ENCODE measurements at regions not wholly inside any gene's neighbourhood (a gene's known extent, or its start where the extent isn't known, plus 50 kb on each side); places are given as distances from the start of the nearest gene placed in this dataset.

DNA sequence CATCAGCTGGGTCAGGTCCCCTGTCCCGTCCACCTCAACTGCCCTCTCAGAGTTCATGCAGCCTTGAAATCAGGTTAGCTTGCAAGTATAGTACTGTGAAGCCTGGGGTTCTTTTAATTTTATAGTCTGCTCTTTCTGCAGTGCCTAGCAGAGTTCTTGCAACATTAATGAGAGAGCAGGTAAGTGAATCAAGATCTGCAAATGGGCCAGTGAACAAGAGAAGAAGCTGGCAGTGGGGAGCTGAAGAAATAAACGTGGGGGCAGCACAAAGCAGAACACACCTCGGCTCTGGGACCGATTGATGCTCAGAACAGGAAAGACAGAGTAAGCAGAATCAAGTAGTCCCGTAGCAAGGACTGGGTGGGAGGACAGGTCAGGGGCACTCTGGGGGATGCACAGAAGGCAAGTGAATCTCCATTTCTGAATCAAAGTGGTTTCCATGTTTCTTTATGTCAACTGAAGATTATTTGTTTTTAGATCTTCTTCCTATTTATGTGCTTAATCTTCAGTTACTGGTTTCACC lies 675.5 kb downstream of the RNF144A start:
- no peaks in the 10 kb centered on the region for H3K4me1 Mint-ChIP-seq
- H3K27me3 Mint-ChIP-seq (ENCODE audit: low read depth), result peaks cover 4% of the 10 kb centered on the region
- H3K36me3 Mint-ChIP-seq (ENCODE audit: low read depth), result no peaks in the 10 kb centered on the region
- H3K4me3 Mint-ChIP-seq, result no peak overlapping the region
- TF ChIP-seq, protein P1, sequence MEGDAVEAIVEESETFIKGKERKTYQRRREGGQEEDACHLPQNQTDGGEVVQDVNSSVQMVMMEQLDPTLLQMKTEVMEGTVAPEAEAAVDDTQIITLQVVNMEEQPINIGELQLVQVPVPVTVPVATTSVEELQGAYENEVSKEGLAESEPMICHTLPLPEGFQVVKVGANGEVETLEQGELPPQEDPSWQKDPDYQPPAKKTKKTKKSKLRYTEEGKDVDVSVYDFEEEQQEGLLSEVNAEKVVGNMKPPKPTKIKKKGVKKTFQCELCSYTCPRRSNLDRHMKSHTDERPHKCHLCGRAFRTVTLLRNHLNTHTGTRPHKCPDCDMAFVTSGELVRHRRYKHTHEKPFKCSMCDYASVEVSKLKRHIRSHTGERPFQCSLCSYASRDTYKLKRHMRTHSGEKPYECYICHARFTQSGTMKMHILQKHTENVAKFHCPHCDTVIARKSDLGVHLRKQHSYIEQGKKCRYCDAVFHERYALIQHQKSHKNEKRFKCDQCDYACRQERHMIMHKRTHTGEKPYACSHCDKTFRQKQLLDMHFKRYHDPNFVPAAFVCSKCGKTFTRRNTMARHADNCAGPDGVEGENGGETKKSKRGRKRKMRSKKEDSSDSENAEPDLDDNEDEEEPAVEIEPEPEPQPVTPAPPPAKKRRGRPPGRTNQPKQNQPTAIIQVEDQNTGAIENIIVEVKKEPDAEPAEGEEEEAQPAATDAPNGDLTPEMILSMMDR (IDR thresholded peaks at IDR 0.05; ENCODE audit: unreplicated experiment in 3 of 3), result no peak
- no peaks in the 10 kb centered on the region for H3K9me3 Mint-ChIP-seq
- H3K27ac Mint-ChIP-seq, result no peak overlapping the region

DNA sequence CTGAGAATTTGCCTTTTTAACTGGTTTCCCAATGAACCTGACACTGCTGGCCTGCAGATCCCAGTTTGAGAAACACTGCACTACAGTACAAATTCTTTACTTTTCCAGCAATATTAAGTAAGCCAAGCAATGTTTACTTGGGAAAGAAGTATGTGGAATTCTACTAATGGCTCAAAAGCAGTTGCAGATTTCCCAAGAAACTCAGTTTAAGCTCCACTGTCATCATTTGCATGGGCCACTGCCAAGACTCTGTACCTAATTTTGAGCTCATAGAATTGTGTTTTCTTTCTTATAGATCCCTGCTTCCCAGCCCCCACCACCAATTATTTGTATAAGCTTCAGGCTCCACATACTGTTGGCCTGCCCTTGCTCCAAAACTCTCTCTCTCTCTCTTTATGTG lies 676.1 kb downstream of the RNF144A start:
- H3K4me3 Mint-ChIP-seq, result no peak overlapping the region
- TF ChIP-seq, protein P1 (IDR thresholded peaks at IDR 0.05; ENCODE audit: unreplicated experiment in 3 of 3), result no peak

GRCh38 chr2:7594211-7594610 lies 677.0 kb downstream of the RNF144A start:
- no peaks in the 10 kb centered on the region for H3K4me1 Mint-ChIP-seq
- no peak overlapping the region for H3K4me3 Mint-ChIP-seq
- no peaks in the 10 kb centered on the region for H3K9me3 Mint-ChIP-seq
- H3K27ac Mint-ChIP-seq, result no peak overlapping the region
- peaks cover 4% of the 10 kb centered on the region for H3K27me3 Mint-ChIP-seq (ENCODE audit: low read depth)
- H3K36me3 Mint-ChIP-seq (ENCODE audit: low read depth), result no peaks in the 10 kb centered on the region
- TF ChIP-seq, protein P1 (IDR thresholded peaks at IDR 0.05; ENCODE audit: unreplicated experiment in 3 of 3), result no peak

More for the DNA sequence above, 676.1 kb downstream of the RNF144A start:
- no peaks in the 10 kb centered on the region for H3K9me3 Mint-ChIP-seq
- H3K36me3 Mint-ChIP-seq (ENCODE audit: low read depth), result no peaks in the 10 kb centered on the region
- H3K27ac Mint-ChIP-seq, result no peak overlapping the region
- peaks cover 4% of the 10 kb centered on the region for H3K27me3 Mint-ChIP-seq (ENCODE audit: low read depth)
- H3K4me1 Mint-ChIP-seq, result no peaks in the 10 kb centered on the region

GRCh38 chr2:7595206-7595605 lies 678.0 kb downstream of the RNF144A start:
- H3K9me3 Mint-ChIP-seq, result no peaks in the 10 kb centered on the region

GRCh38 chr2:7598402-7598801 lies 681.2 kb downstream of the RNF144A start:
- Mint-ChIP-seq H3K9me3 (peaks cover 3% of the 10 kb centered on the region), H3K4me1 (no peaks in the 10 kb centered on the region), H3K36me3 (ENCODE audit: low read depth) (no peaks in the 10 kb centered on the region), H3K27me3 (ENCODE audit: low read depth) (no peaks in the 10 kb centered on the region), H3K4me3 (no peak overlapping the region), H3K27ac (no peak overlapping the region)
- TF ChIP-seq, protein P1 (IDR thresholded peaks at IDR 0.05; ENCODE audit: unreplicated experiment in 3 of 3), result no peak

More at GRCh38 chr2:7595206-7595605, 678.0 kb downstream of the RNF144A start:
- Mint-ChIP-seq H3K27ac (no peak overlapping the region), H3K27me3 (ENCODE audit: low read depth) (peaks cover 4% of the 10 kb centered on the region), H3K4me1 (no peaks in the 10 kb centered on the region), H3K36me3 (ENCODE audit: low read depth) (no peaks in the 10 kb centered on the region), H3K4me3 (no peak overlapping the region)
- TF ChIP-seq, protein P1 (IDR thresholded peaks at IDR 0.05; ENCODE audit: unreplicated experiment in 3 of 3), result no peak

DNA sequence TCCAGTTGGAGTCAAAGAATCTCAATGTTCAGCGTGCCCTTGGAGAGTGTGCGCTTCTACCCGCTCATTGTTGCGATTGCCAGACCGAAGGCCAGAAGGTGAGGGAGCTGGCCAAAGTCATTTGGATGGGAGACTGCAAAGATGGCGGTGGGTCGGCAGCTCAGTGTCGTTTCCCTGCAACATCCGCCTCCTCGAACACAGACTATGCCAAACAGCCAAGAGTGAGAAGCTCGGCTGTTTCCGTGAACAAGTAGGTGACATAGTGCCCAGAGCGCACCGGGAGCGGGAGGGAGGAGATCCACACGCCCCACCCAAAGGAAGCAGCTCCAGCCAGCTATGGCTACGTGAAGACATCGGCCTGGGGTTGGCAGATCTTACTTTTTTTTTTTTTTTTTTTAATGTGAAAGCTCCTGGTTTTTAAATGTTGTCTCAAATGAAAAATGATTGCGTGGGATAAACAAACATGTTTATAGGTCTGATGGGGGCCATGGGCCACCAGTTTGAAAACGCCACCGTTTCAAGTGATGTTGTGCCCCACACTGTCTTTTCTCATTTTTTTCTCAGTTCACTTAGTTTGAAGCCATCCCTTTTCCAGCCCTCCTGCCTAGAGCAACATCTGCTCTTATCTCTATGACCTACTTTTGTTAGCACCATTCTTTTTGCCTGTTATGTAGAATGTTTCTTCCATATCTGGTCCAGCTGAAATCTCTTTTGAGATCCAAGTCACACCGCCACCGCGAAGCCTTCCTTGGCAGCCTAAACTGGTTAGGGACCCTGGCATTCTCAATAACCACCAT lies 682.4 kb downstream of the RNF144A start:
- TF ChIP-seq, protein P1 (IDR thresholded peaks at IDR 0.05; ENCODE audit: unreplicated experiment in 3 of 3), result no peak

More for the DNA sequence above, 682.4 kb downstream of the RNF144A start:
- Mint-ChIP-seq H3K4me3 (no peak overlapping the region), H3K27ac (no peak overlapping the region), H3K9me3 (peaks cover 3% of the 10 kb centered on the region), H3K36me3 (ENCODE audit: low read depth) (no peaks in the 10 kb centered on the region), H3K4me1 (no peaks in the 10 kb centered on the region), H3K27me3 (ENCODE audit: low read depth) (no peaks in the 10 kb centered on the region)

All from nephron (organoid).